ENCODE measurements at regions not wholly inside any gene's neighbourhood (a gene's known extent, or its start where the extent isn't known, plus 50 kb on each side); places are given as distances from the start of the nearest gene placed in this dataset.

GRCh38 chr4:60531776-60532379, 668.2 kb upstream of the ADGRL3 start:
- POLR2A ChIA-PET, result no interaction called here
- H3K4me3 ChIP-seq (ENCODE audit: low read depth, low read length), result no peak overlapping the region
- no peak for TF ChIP-seq CTCF (IDR thresholded peaks at IDR 0.05; ENCODE audit: insufficient read depth, low read length, missing control alignments)
- CTCF ChIA-PET, result no interaction called here
- no peak for DNase-seq (ENCODE audit: low read depth, low spot score)

- no peak overlapping the region for H3K4me3 ChIP-seq (ENCODE audit: low read depth, low read length)
- no peak for DNase-seq (ENCODE audit: low read depth, low spot score)
- ChIA-PET CTCF (no interaction called here), POLR2A (no interaction called here)
- TF ChIP-seq CTCF (IDR thresholded peaks at IDR 0.05; ENCODE audit: insufficient read depth, low read length, missing control alignments), result no peak
Observed at GRCh38 chr4:60544981-60545380, 655.1 kb upstream of the ADGRL3 start.

- DNase-seq (ENCODE audit: low read depth, low spot score), result no peak
- no peak overlapping the region for H3K4me3 ChIP-seq (ENCODE audit: low read depth, low read length)
- TF ChIP-seq CTCF (IDR thresholded peaks at IDR 0.05; ENCODE audit: insufficient read depth, low read length, missing control alignments), result no peak
- ChIA-PET CTCF (interaction anchor here (0.8 kb wide), 1 partner anchor 142 kb away, joined by 3 read pairs; no protein-coding TSS in a partner anchor), POLR2A (no interaction called here)
Observed at GRCh38 chr4:60562334-60562733, 637.8 kb upstream of the ADGRL3 start.

GRCh38 chr4:60565558-60565957, 634.6 kb upstream of the ADGRL3 start:
- no peak for DNase-seq (ENCODE audit: low read depth, low spot score)
- ChIA-PET POLR2A (no interaction called here), CTCF (no interaction called here)
- no peak for TF ChIP-seq CTCF (IDR thresholded peaks at IDR 0.05; ENCODE audit: insufficient read depth, low read length, missing control alignments)
- H3K4me3 ChIP-seq (ENCODE audit: low read depth, low read length), result no peak overlapping the region

GRCh38 chr4:60575336-60575735, 624.8 kb upstream of the ADGRL3 start:
- DNase-seq (ENCODE audit: low read depth, low spot score), result no peak
- no peak overlapping the region for H3K4me3 ChIP-seq (ENCODE audit: low read depth, low read length)
- POLR2A ChIA-PET, result no interaction called here
- TF ChIP-seq CTCF (IDR thresholded peaks at IDR 0.05; ENCODE audit: insufficient read depth, low read length, missing control alignments), result no peak
- CTCF ChIA-PET, result no interaction called here

GRCh38 chr4:60579335-60579734, 620.8 kb upstream of the ADGRL3 start:
- POLR2A ChIA-PET, result no interaction called here
- CTCF ChIA-PET, result no interaction called here
- no peak for DNase-seq (ENCODE audit: low read depth, low spot score)
- TF ChIP-seq CTCF (IDR thresholded peaks at IDR 0.05; ENCODE audit: insufficient read depth, low read length, missing control alignments), result no peak
- H3K4me3 ChIP-seq (ENCODE audit: low read depth, low read length), result no peak overlapping the region
